NCI-H2029 (cell line): ENCODE measurements at regions not wholly inside any gene's neighbourhood (a gene's known extent, or its start where the extent isn't known, plus 50 kb on each side); places are given as distances from the start of the nearest gene placed in this dataset.
A peak's percentile ranks its signal among the peaks of the same experiment; 100 is the strongest.
"Not testable (repeated sequence)": the region's sequence is repeated elsewhere in the genome, so short reads cannot be mapped to it uniquely, and the experiment has no call there.

Experiments used
- DNase-seq: peaks from one replicate; lab custom pipeline; 2025; lab: John Stamatoyannopoulos, UW

GRCh38 chr15:84094720-84095119 lies 140.9 kb upstream of the GOLGA6L4 start:
- not testable (repeated sequence) for DNase-seq

- not testable (repeated sequence) for DNase-seq
These were observed 138.5 kb upstream of the GOLGA6L4 start for GRCh38 chr15:84097053-84097452.

- no peak for DNase-seq
These were observed 137.0 kb upstream of the GOLGA6L4 start for GRCh38 chr15:84098604-84099003.

- no peak for DNase-seq
These were observed 136.4 kb upstream of the GOLGA6L4 start for GRCh38 chr15:84099181-84099580.

GRCh38 chr15:84103345-84103744 lies 132.2 kb upstream of the GOLGA6L4 start:
- no peak for DNase-seq

- DNase-seq: no peak
These were observed 130.7 kb upstream of the GOLGA6L4 start for GRCh38 chr15:84104853-84105252.

- DNase-seq: no peak
These were observed 126.8 kb upstream of the GOLGA6L4 start for GRCh38 chr15:84108728-84109127.

- DNase-seq: no peak
These were observed 124.0 kb upstream of the GOLGA6L4 start for GRCh38 chr15:84111575-84111974.

- DNase-seq: no peak
These were observed 123.5 kb upstream of the GOLGA6L4 start for GRCh38 chr15:84112025-84112424.

- DNase-seq: no peak
These were observed 121.7 kb upstream of the GOLGA6L4 start for GRCh38 chr15:84113919-84114318.

- not testable (repeated sequence) for DNase-seq
These were observed 120.9 kb upstream of the GOLGA6L4 start for GRCh38 chr15:84114680-84115079.

- DNase-seq: not testable (repeated sequence)
These were observed 116.2 kb upstream of the GOLGA6L4 start for GRCh38 chr15:84119351-84119750.

- not testable (repeated sequence) for DNase-seq
These were observed 114.7 kb upstream of the GOLGA6L4 start for GRCh38 chr15:84120903-84121302.

- not testable (repeated sequence) for DNase-seq
These were observed 106.9 kb upstream of the GOLGA6L4 start for GRCh38 chr15:84128706-84129105.

GRCh38 chr15:84130098-84130831 lies 105.3 kb upstream of the GOLGA6L4 start:
- not testable (repeated sequence) for DNase-seq

GRCh38 chr15:84135931-84136456 lies 99.6 kb upstream of the GOLGA6L4 start:
- not testable (repeated sequence) for DNase-seq

GRCh38 chr15:84142888-84143337 lies 92.7 kb upstream of the GOLGA6L4 start:
- peak; percentile 48 for DNase-seq

- DNase-seq: no peak
These were observed 91.7 kb upstream of the GOLGA6L4 start for GRCh38 chr15:84143753-84144314.

GRCh38 chr15:84144946-84145345 lies 90.6 kb upstream of the GOLGA6L4 start:
- DNase-seq: not testable (repeated sequence)

GRCh38 chr15:84146299-84146698 lies 89.3 kb upstream of the GOLGA6L4 start:
- not testable (repeated sequence) for DNase-seq

GRCh38 chr15:84147307-84147706 lies 88.3 kb upstream of the GOLGA6L4 start:
- DNase-seq: not testable (repeated sequence)

GRCh38 chr15:84151205-84151931 lies 84.2 kb upstream of the GOLGA6L4 start:
- DNase-seq: no peak
